GM23338 (cell line): ENCODE measurements at regions not wholly inside any gene's neighbourhood (a gene's known extent, or its start where the extent isn't known, plus 50 kb on each side); places are given as distances from the start of the nearest gene placed in this dataset.

Experiments used
- ATAC-seq: fragments of 200-7000 bp; cut with Tn5 transposase; 3 replicates; pipeline ENCODE4 v1.9.1; 2020
- DNase-seq: peaks from one replicate; pipeline ENCODE4 v3.0.0-alpha.2; 2015; ENCODE audit warnings: low spot score
- H2AFZ ChIP-seq: fragments of 200-600 bp; sonication (generic); 2 replicates; pipeline ENCODE4 v1.8.0; 2016; ENCODE audit warnings: antibody characterized with exemption, mild to moderate bottlenecking, moderate library complexity
- H3F3A ChIP-seq: fragments of 200-600 bp; sonication (generic); replicated peaks from 2 replicates; pipeline ENCODE4 v1.8.0; 2017; ENCODE audit warnings: antibody characterized with exemption, mixed run types, low read depth
- H3K27ac ChIP-seq: fragments of 200-600 bp; sonication (generic); 2 replicates; pipeline ENCODE4 v1.6.1; 2016; ENCODE audit warnings: low read depth
- H3K27me3 ChIP-seq: fragments of 200-600 bp; sonication (generic); 2 replicates; pipeline ENCODE4 v1.8.0; 2016; ENCODE audit warnings: mild to moderate bottlenecking, mixed run types, moderate library complexity; ENCODE audit not compliant: insufficient read depth
- H3K36me3 ChIP-seq: fragments of 200-600 bp; sonication (generic); 2 replicates; pipeline ENCODE4 v1.8.0; 2016; ENCODE audit warnings: mild to moderate bottlenecking; ENCODE audit not compliant: insufficient read depth
- H3K4me1 ChIP-seq: fragments of 200-600 bp; sonication (generic); 2 replicates; pipeline ENCODE4 v1.8.0; 2016; ENCODE audit warnings: mild to moderate bottlenecking, moderate library complexity; ENCODE audit not compliant: insufficient read depth
- H3K4me2 ChIP-seq: fragments of 200-600 bp; sonication (generic); 2 replicates; pipeline ENCODE4 v1.7.1; 2017; ENCODE audit warnings: mixed run types
- H3K4me3 ChIP-seq: fragments of 200-600 bp; sonication (generic); 2 replicates; pipeline ENCODE4 v1.6.1; 2016; ENCODE audit warnings: mixed run types
- H3K79me2 ChIP-seq: fragments of 200-600 bp; sonication (generic); replicated peaks from 2 replicates; pipeline ENCODE4 v1.8.0; 2017; ENCODE audit warnings: mild to moderate bottlenecking; ENCODE audit not compliant: insufficient read depth
- H3K9me2 ChIP-seq: fragments of 200-600 bp; sonication (generic); 2 replicates; pipeline ENCODE4 v1.8.0; 2017; ENCODE audit not compliant: insufficient read depth
- H4K20me1 ChIP-seq: fragments of 200-600 bp; sonication (generic); replicated peaks from 2 replicates; pipeline ENCODE4 v1.8.0; 2017; ENCODE audit warnings: mild to moderate bottlenecking; ENCODE audit not compliant: insufficient read depth
- H3K27ac Mint-ChIP-seq: 2 replicates; pipeline ENCODE4 v1.8.0; 2020; ENCODE audit warnings: inconsistent platforms, mild to moderate bottlenecking, moderate library complexity, mixed read lengths
- H3K27me3 Mint-ChIP-seq: 3 replicates; pipeline ENCODE4 v1.8.0; 2022; ENCODE audit warnings: low read depth, mild to moderate bottlenecking, moderate library complexity, mixed read lengths, inconsistent platforms; ENCODE audit not compliant: insufficient read depth, poor library complexity
- H3K36me3 Mint-ChIP-seq: 3 replicates; pipeline ENCODE4 v1.8.0; 2021; ENCODE audit warnings: low read depth, mild to moderate bottlenecking, inconsistent platforms, moderate library complexity, mixed read lengths
- H3K4me1 Mint-ChIP-seq: 3 replicates; pipeline ENCODE4 v1.8.0; 2020; ENCODE audit warnings: mild to moderate bottlenecking, inconsistent platforms, mixed read lengths
- H3K4me3 Mint-ChIP-seq: 3 replicates; pipeline ENCODE4 v1.8.0; 2021; ENCODE audit warnings: moderate library complexity, mild to moderate bottlenecking, inconsistent platforms, mixed read lengths
- H3K9me3 Mint-ChIP-seq: 3 replicates; pipeline ENCODE4 v1.8.0; 2020; ENCODE audit warnings: moderate library complexity, mild to moderate bottlenecking, inconsistent platforms, mixed read lengths
- POLR2AphosphoS5 ChIP-seq: IDR thresholded peaks from 2 replicates; pipeline ENCODE4 v1.6.1; 2016; ENCODE audit warnings: antibody characterized with exemption, low read depth
- STAT1 ChIP-seq: IDR thresholded peaks from one replicate; pipeline ENCODE4 v1.6.1; 2016; ENCODE audit warnings: antibody characterized with exemption; ENCODE audit not compliant: unreplicated experiment
- TF ChIP-seq, protein P1 (sequence below): fragments of 250-450 bp; sonication (Bioruptor Pico); IDR thresholded peaks from 2 replicates; pipeline ENCODE4 v1.5.0; 2020; ENCODE audit warnings: mild to moderate bottlenecking, moderate library complexity
- TF ChIP-seq, protein P2 (sequence below): IDR thresholded peaks from 2 replicates; pipeline ENCODE4 v1.6.1; 2016; ENCODE audit warnings: antibody characterized with exemption

DNA sequence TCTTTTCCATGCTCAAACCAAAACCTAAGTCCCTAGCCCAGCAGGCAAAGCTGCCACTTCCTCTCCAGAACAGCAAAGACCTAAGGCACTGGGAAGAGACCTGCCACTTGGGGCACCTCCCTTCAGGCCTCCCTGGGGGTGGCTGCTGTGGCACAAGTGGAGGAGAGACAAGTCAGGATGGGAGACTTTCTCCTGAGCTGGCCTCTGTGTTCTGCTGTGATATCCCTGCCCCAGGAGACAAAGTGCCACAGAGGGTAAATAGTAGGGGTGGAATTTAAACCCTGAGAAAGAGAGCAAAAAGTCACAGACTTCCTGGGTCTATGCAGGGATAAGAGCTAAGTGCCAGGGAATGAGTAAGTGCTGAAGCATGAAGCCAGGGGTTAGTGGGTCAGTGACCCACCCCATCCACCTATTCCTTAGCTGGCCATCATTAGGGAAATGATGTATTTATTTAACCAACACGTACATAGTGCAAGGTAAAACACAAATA lies 84.2 kb downstream of the MRPL14 start (continued):
- TF ChIP-seq, protein P1, sequence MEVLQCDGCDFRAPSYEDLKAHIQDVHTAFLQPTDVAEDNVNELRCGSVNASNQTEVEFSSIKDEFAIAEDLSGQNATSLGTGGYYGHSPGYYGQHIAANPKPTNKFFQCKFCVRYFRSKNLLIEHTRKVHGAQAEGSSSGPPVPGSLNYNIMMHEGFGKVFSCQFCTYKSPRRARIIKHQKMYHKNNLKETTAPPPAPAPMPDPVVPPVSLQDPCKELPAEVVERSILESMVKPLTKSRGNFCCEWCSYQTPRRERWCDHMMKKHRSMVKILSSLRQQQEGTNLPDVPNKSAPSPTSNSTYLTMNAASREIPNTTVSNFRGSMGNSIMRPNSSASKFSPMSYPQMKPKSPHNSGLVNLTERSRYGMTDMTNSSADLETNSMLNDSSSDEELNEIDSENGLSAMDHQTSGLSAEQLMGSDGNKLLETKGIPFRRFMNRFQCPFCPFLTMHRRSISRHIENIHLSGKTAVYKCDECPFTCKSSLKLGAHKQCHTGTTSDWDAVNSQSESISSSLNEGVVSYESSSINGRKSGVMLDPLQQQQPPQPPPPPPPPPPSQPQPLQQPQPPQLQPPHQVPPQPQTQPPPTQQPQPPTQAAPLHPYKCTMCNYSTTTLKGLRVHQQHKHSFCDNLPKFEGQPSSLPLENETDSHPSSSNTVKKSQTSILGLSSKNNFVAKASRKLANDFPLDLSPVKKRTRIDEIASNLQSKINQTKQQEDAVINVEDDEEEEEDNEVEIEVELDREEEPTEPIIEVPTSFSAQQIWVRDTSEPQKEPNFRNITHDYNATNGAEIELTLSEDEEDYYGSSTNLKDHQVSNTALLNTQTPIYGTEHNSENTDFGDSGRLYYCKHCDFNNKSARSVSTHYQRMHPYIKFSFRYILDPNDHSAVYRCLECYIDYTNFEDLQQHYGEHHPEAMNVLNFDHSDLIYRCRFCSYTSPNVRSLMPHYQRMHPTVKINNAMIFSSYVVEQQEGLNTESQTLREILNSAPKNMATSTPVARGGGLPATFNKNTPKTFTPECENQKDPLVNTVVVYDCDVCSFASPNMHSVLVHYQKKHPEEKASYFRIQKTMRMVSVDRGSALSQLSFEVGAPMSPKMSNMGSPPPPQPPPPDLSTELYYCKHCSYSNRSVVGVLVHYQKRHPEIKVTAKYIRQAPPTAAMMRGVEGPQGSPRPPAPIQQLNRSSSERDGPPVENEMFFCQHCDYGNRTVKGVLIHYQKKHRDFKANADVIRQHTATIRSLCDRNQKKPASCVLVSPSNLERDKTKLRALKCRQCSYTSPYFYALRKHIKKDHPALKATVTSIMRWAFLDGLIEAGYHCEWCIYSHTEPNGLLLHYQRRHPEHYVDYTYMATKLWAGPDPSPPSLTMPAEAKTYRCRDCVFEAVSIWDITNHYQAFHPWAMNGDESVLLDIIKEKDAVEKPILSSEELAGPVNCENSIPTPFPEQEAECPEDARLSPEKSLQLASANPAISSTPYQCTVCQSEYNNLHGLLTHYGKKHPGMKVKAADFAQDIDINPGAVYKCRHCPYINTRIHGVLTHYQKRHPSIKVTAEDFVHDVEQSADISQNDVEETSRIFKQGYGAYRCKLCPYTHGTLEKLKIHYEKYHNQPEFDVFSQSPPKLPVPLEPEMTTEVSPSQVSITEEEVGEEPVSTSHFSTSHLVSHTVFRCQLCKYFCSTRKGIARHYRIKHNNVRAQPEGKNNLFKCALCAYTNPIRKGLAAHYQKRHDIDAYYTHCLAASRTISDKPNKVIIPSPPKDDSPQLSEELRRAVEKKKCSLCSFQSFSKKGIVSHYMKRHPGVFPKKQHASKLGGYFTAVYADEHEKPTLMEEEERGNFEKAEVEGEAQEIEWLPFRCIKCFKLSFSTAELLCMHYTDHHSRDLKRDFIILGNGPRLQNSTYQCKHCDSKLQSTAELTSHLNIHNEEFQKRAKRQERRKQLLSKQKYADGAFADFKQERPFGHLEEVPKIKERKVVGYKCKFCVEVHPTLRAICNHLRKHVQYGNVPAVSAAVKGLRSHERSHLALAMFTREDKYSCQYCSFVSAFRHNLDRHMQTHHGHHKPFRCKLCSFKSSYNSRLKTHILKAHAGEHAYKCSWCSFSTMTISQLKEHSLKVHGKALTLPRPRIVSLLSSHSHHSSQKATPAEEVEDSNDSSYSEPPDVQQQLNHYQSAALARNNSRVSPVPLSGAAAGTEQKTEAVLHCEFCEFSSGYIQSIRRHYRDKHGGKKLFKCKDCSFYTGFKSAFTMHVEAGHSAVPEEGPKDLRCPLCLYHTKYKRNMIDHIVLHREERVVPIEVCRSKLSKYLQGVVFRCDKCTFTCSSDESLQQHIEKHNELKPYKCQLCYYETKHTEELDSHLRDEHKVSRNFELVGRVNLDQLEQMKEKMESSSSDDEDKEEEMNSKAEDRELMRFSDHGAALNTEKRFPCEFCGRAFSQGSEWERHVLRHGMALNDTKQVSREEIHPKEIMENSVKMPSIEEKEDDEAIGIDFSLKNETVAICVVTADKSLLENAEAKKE, result no peak

DNA sequence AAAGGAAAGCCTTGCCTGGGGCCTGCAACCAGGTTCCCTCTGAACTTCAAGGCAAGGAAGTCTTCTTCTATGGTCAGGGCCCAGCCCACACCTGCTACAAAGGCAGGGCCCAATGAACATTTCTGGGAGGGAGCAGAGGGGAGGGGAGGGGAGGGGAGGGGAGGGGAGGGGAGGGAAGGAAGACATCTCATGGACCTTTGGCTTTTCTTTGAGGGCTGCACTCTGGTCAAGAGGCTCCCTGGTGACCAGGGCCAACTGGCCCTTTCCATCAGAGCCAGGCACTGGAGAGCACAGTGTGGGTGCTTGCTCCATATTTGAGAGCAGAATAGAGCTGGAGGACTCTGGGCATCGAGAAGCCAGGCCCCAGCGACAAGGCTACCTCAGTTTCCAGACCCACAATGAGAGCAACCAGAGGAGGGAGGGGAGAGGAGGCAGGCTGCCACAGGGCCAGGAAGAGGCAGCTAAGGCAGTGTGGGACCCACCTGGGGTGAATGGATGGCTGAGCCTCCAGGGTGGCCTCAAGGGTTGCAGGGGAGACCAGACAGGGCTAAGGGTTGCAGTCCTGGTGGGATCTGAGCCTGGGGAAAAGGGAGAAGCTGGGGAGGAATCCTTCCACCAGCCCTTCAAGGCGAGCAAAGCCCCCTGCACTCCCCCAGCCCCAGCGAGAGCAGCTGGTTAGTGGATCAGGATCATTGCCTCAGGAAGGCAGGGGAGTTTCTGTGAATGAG lies 84.8 kb downstream of the MRPL14 start:
- H3K79me2 ChIP-seq, result no peaks in the 10 kb centered on the region
- no peak overlapping the region for H3K4me2 ChIP-seq
- no peak overlapping the region for H3K27ac ChIP-seq
- H4K20me1 ChIP-seq, result no peaks in the 10 kb centered on the region
- no peak for TF ChIP-seq STAT1
- no peak for TF ChIP-seq POLR2AphosphoS5
- TF ChIP-seq, protein P2, sequence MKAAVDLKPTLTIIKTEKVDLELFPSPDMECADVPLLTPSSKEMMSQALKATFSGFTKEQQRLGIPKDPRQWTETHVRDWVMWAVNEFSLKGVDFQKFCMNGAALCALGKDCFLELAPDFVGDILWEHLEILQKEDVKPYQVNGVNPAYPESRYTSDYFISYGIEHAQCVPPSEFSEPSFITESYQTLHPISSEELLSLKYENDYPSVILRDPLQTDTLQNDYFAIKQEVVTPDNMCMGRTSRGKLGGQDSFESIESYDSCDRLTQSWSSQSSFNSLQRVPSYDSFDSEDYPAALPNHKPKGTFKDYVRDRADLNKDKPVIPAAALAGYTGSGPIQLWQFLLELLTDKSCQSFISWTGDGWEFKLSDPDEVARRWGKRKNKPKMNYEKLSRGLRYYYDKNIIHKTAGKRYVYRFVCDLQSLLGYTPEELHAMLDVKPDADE, result no peak
- peak overlapping the region; percentile 63; the same call in 1 of the 2 replicates for H2AFZ ChIP-seq
- Mint-ChIP-seq H3K27ac (peak overlapping the region; percentile 81; the same call in 1 of the 2 replicates), H3K4me3 (no peak overlapping the region; the same call in 2 of the 3 replicates), H3K9me3 (no peaks in the 10 kb centered on the region), H3K4me1 (peaks cover 40% of the 10 kb centered on the region), H3K27me3 (peaks cover 17% of the 10 kb centered on the region), H3K36me3 (no peaks in the 10 kb centered on the region)
- H3F3A ChIP-seq, result no peaks in the 10 kb centered on the region
- DNase-seq (no peak), ATAC-seq (no peak)
- no peak overlapping the region for H3K4me3 ChIP-seq
- H3K4me1 ChIP-seq, result peaks cover 19% of the 10 kb centered on the region
- H3K27me3 ChIP-seq, result no peaks in the 10 kb centered on the region
- H3K9me2 ChIP-seq, result no peaks in the 10 kb centered on the region
- H3K36me3 ChIP-seq, result no peaks in the 10 kb centered on the region
